Stimulated activated naive B cell treated with anti-CD40 and anti-IgM and Interleukin-4, amounts not matched to agents 10 μg/mL and 1 μg/mL and 100 μg/mL, for 72 hours (primary cell): ENCODE measurements at regions not wholly inside any gene's neighbourhood (a gene's known extent, or its start where the extent isn't known, plus 50 kb on each side); places are given as distances from the start of the nearest gene placed in this dataset.
"Not testable (repeated sequence)": the region's sequence is repeated elsewhere in the genome, so short reads cannot be mapped to it uniquely, and the experiment has no call there.

Experiments used
- ATAC-seq, 2 donors: fragments of 150-1000 bp; cut with Tn5 transposase; replicated peaks; 2 replicates each; pipeline ENCODE4 v1.10.0; 2021; ENCODE audit warnings: moderate library complexity in 1 of 2
- DNase-seq: peaks from one replicate; pipeline ENCODE4 v3.0.0; 2021
- H3K27ac Mint-ChIP-seq: one replicate; pipeline ENCODE4 v1.8.0; 2022; ENCODE audit warnings: mild to moderate bottlenecking, mixed read lengths
- H3K27me3 Mint-ChIP-seq, 2 donors: one replicate each; pipeline ENCODE4 v1.8.0; 2022; ENCODE audit warnings: mixed read lengths in 2 of 2
- H3K36me3 Mint-ChIP-seq, 2 donors: one replicate each; pipeline ENCODE4 v1.8.0; 2022; ENCODE audit warnings: mixed read lengths in 2 of 2, mild to moderate bottlenecking in 1 of 2
- H3K4me1 Mint-ChIP-seq, 2 donors: one replicate each; pipeline ENCODE4 v1.8.0; 2022; ENCODE audit warnings: mixed read lengths in 2 of 2, mild to moderate bottlenecking in 1 of 2
- H3K4me3 Mint-ChIP-seq, 2 donors: one replicate each; pipeline ENCODE4 v1.8.0; 2022; ENCODE audit warnings: mild to moderate bottlenecking in 2 of 2, mixed read lengths in 2 of 2, moderate library complexity in 1 of 2
- H3K9me3 Mint-ChIP-seq, 2 donors: one replicate each; pipeline ENCODE4 v1.8.0; 2022; ENCODE audit warnings: mixed read lengths in 2 of 2, mild to moderate bottlenecking in 1 of 2

DNA sequence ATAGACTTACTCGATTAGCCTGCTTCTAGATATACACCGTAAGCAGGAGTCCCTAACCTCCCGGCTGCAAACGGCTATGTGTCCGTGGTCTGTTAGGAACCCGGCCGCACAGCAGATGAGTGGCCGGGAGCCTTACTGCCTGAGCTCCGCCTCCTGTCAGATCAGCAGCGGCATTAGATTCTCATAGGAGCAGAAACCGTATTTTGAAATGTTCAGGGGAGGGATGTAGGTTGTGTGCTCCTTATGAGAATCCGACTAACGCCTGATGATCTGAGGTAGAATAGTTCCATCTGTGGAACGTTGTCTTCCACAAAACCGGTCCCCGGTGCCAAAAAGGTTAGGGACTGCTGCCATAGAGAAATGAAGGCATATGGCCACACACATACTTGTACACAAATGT, 1491.9 kb downstream of the SLITRK5 start:
- Mint-ChIP-seq H3K4me1 (no peaks in the 10 kb centered on the region), H3K4me3 (no peak overlapping the region), H3K36me3 (no peaks in the 10 kb centered on the region), H3K27me3 (no peaks in the 10 kb centered on the region), H3K9me3 (peaks cover 0 to 9% of the 10 kb centered on the region in 2 donors), H3K27ac (no peak overlapping the region)
- DNase-seq (no peak), ATAC-seq (no peak)

DNA sequence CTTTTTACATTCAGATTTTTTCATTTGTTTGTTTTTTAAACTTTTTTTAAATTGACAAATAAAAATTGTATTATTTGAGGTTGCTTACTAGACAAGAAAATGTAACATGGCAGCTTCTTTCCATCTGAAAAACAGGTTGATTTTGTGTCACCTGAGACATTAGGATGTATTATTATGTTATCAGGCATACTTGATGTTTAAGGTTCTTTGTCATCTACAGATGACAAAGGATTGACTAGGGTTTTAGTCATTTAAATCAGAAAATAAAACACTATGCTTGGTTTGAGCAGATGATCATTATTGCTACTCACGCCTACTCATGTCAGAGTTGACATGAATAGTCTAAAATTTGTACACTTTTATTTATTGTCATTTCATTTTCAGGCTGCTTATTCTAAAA, 1494.5 kb downstream of the SLITRK5 start:
- DNase-seq, result no peak
- no peaks in the 10 kb centered on the region for H3K27me3 Mint-ChIP-seq

DNA sequence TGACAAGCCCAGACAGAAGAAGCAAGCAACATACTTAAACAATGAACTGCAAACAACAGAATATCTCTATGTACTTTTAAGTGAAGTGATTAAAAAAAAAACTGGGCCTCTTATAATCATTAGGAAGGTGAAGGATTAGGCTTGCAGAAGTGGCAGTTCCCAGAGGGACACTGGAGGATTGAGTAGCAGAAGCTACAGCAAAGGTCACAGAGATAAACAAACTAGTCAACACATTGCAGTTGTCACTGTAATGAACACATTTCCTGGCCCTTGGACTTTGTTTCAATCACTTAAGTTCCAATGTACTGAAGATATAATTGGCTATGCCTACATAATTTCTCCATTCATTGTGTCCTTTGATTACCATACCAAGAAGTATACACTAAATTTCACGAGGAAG, 1498.8 kb downstream of the SLITRK5 start:
- H3K9me3 Mint-ChIP-seq, result no peaks in the 10 kb centered on the region
- no peak for ATAC-seq
- DNase-seq, result no peak
- H3K27me3 Mint-ChIP-seq, result no peaks in the 10 kb centered on the region
- H3K4me1 Mint-ChIP-seq, result no peaks in the 10 kb centered on the region
- no peak overlapping the region for H3K27ac Mint-ChIP-seq
- H3K4me3 Mint-ChIP-seq, result no peak overlapping the region
- no peaks in the 10 kb centered on the region for H3K36me3 Mint-ChIP-seq

More for the DNA sequence above, 1494.5 kb downstream of the SLITRK5 start:
- ATAC-seq, result no peak
- no peak overlapping the region for H3K4me3 Mint-ChIP-seq
- H3K27ac Mint-ChIP-seq, result no peak overlapping the region
- no peaks in the 10 kb centered on the region for H3K4me1 Mint-ChIP-seq
- H3K9me3 Mint-ChIP-seq, result peaks cover 0 to 4% of the 10 kb centered on the region in 2 donors
- H3K36me3 Mint-ChIP-seq, result no peaks in the 10 kb centered on the region

- Mint-ChIP-seq H3K9me3 (peaks cover 11 to 14% of the 10 kb centered on the region in 2 donors), H3K36me3 (no peaks in the 10 kb centered on the region), H3K27me3 (no peaks in the 10 kb centered on the region), H3K4me3 (no peak overlapping the region), H3K27ac (no peak overlapping the region), H3K4me1 (no peaks in the 10 kb centered on the region)
- no peak for ATAC-seq
- DNase-seq, result no peak
Measured at GRCh38 chr13:89181041-89181440, 1509.9 kb downstream of the SLITRK5 start.

GRCh38 chr13:89199138-89199537, 1528.0 kb downstream of the SLITRK5 start:
- H3K9me3 Mint-ChIP-seq, result peaks cover 8 to 9% of the 10 kb centered on the region in 2 donors
- H3K27me3 Mint-ChIP-seq, result no peaks in the 10 kb centered on the region
- ATAC-seq (no peak), DNase-seq (no peak)
- no peaks in the 10 kb centered on the region for H3K4me1 Mint-ChIP-seq
- H3K27ac Mint-ChIP-seq, result no peak overlapping the region
- H3K36me3 Mint-ChIP-seq, result no peaks in the 10 kb centered on the region
- H3K4me3 Mint-ChIP-seq, result no peak overlapping the region

DNA sequence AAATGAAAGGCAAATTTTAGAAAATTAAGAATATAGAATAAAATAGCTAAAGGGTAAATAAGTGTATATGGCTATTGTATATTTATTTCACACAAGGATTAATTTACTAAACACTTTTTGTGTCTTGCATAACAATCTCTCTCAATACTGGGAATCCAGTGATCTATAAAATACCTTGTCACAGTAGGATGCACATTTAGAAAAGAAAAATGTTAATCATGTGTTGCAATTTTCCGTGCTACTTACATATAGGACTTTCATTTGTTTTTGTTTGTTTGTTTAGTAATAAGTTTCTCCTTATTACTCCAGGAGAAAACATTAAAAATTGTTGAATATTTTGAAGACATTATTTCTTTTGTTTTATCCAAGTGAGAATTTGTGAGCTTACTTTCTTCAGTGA, 1533.3 kb downstream of the SLITRK5 start:
- Mint-ChIP-seq H3K4me1 (no peaks in the 10 kb centered on the region), H3K36me3 (no peaks in the 10 kb centered on the region), H3K4me3 (no peak overlapping the region), H3K27ac (no peak overlapping the region), H3K27me3 (no peaks in the 10 kb centered on the region), H3K9me3 (peaks cover 0 to 4% of the 10 kb centered on the region in 2 donors)
- ATAC-seq (no peak), DNase-seq (no peak)

GRCh38 chr13:89205856-89206520, 1534.8 kb downstream of the SLITRK5 start:
- ATAC-seq, result no peak
- H3K27ac Mint-ChIP-seq, result no peak overlapping the region
- no peaks in the 10 kb centered on the region for H3K27me3 Mint-ChIP-seq
- peaks cover 0 to 2% of the 10 kb centered on the region in 2 donors for H3K9me3 Mint-ChIP-seq
- H3K4me3 Mint-ChIP-seq, result no peak overlapping the region
- H3K36me3 Mint-ChIP-seq, result no peaks in the 10 kb centered on the region
- H3K4me1 Mint-ChIP-seq, result no peaks in the 10 kb centered on the region
- no peak for DNase-seq

GRCh38 chr13:89212186-89212585, 1541.0 kb downstream of the SLITRK5 start:
- H3K27me3 Mint-ChIP-seq, result no peaks in the 10 kb centered on the region
- H3K9me3 Mint-ChIP-seq, result peaks cover 0 to 1% of the 10 kb centered on the region in 2 donors
- no peak overlapping the region for H3K27ac Mint-ChIP-seq
- no peaks in the 10 kb centered on the region for H3K4me1 Mint-ChIP-seq
- H3K36me3 Mint-ChIP-seq, result no peaks in the 10 kb centered on the region
- DNase-seq, result no peak
- no peak for ATAC-seq
- H3K4me3 Mint-ChIP-seq, result no peak overlapping the region

GRCh38 chr13:89214185-89214584, 1543.0 kb downstream of the SLITRK5 start:
- no peak for ATAC-seq

GRCh38 chr13:89215319-89215718, 1544.1 kb downstream of the SLITRK5 start:
- H3K4me3 Mint-ChIP-seq, ATAC-seq, DNase-seq, H3K36me3 Mint-ChIP-seq, H3K27ac Mint-ChIP-seq, H3K9me3 Mint-ChIP-seq, H3K4me1 Mint-ChIP-seq, H3K27me3 Mint-ChIP-seq: not testable (repeated sequence)

More at GRCh38 chr13:89214185-89214584, 1543.0 kb downstream of the SLITRK5 start:
- no peak for DNase-seq
- H3K27me3 Mint-ChIP-seq, result no peaks in the 10 kb centered on the region
- H3K4me1 Mint-ChIP-seq, result no peaks in the 10 kb centered on the region
- no peaks in the 10 kb centered on the region for H3K9me3 Mint-ChIP-seq
- H3K27ac Mint-ChIP-seq, result no peak overlapping the region
- no peak overlapping the region for H3K4me3 Mint-ChIP-seq
- no peaks in the 10 kb centered on the region for H3K36me3 Mint-ChIP-seq

GRCh38 chr13:89217813-89218212, 1546.6 kb downstream of the SLITRK5 start:
- DNase-seq (no peak), ATAC-seq (no peak)
- Mint-ChIP-seq H3K27me3 (no peaks in the 10 kb centered on the region), H3K4me3 (no peak overlapping the region), H3K9me3 (peaks cover 6 to 8% of the 10 kb centered on the region in 2 donors), H3K36me3 (no peaks in the 10 kb centered on the region), H3K4me1 (no peaks in the 10 kb centered on the region), H3K27ac (no peak overlapping the region)

DNA sequence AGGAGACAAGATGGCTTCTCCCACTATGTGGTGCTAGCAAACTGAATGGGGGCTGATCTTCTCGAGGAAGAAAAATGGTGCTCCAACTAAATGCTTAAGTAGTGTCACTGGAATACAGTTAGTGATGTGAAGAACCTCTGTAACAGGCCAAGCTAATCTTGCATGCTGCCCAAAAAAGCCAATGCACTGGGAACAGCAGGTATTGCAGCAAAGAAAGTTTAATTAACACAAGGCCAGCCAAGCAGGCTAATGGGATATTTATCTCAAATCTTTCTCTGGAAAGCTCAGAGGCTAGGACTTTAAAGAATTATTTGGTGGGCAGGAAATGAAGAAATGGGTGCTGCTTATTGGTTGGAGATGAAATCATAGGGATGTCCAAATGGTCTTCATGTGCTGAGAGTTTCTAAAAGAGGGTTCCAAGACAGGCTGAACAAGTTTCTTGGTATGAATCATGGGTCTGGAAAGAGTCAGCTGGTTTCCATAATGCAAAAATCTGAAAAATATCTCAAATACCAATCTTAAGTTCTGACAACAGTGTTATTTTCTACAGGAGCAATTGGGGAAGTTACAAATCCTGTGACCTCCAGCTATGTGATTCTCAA, 1550.5 kb downstream of the SLITRK5 start:
- Mint-ChIP-seq H3K9me3 (peaks cover 6 to 8% of the 10 kb centered on the region in 2 donors), H3K4me3 (no peak overlapping the region), H3K27me3 (no peaks in the 10 kb centered on the region), H3K4me1 (no peaks in the 10 kb centered on the region), H3K27ac (no peak overlapping the region), H3K36me3 (no peaks in the 10 kb centered on the region)
- no peak for ATAC-seq
- DNase-seq, result no peak

- Mint-ChIP-seq H3K4me1 (no peaks in the 10 kb centered on the region), H3K36me3 (no peaks in the 10 kb centered on the region), H3K27ac (no peak overlapping the region), H3K4me3 (no peak overlapping the region), H3K27me3 (no peaks in the 10 kb centered on the region), H3K9me3 (peaks cover 0 to 8% of the 10 kb centered on the region in 2 donors)
- DNase-seq (no peak), ATAC-seq (no peak)
Measured at GRCh38 chr13:89227356-89227755, 1556.2 kb downstream of the SLITRK5 start.

- Mint-ChIP-seq H3K4me1 (no peaks in the 10 kb centered on the region), H3K9me3 (peaks cover 0 to 3% of the 10 kb centered on the region in 2 donors), H3K27me3 (no peaks in the 10 kb centered on the region), H3K4me3 (no peak overlapping the region), H3K36me3 (no peaks in the 10 kb centered on the region), H3K27ac (no peak overlapping the region)
- no peak for DNase-seq
- no peak for ATAC-seq
Measured at GRCh38 chr13:89238496-89238895, 1567.3 kb downstream of the SLITRK5 start.

- no peak for DNase-seq
- Mint-ChIP-seq H3K27me3 (no peaks in the 10 kb centered on the region), H3K4me3 (no peak overlapping the region), H3K9me3 (peaks cover 0 to 5% of the 10 kb centered on the region in 2 donors), H3K4me1 (no peaks in the 10 kb centered on the region), H3K27ac (no peak overlapping the region), H3K36me3 (no peaks in the 10 kb centered on the region)
- ATAC-seq, result no peak
Measured at GRCh38 chr13:89239361-89240127, 1568.4 kb downstream of the SLITRK5 start.
